B cell (primary cell): ENCODE measurements at regions not wholly inside any gene's neighbourhood (a gene's known extent, or its start where the extent isn't known, plus 50 kb on each side); places are given as distances from the start of the nearest gene placed in this dataset.

Source experiments
- ATAC-seq: fragments of 200-7000 bp; cut with Tn5 transposase; one replicate; pipeline ENCODE4 v1.10.0; 2021; ENCODE audit warnings: low read depth, mild to moderate bottlenecking, moderate number of reproducible peaks, moderate library complexity
- CTCF ChIA-PET: fragments of 350-600 bp; sonication (Branson Sonifier 250); formaldehyde crosslinking; loops from one replicate; lab custom pipeline; 2021; ENCODE audit warnings: antibody characterized with exemption, inconsistent platforms; lab: Charles Lee
- POLR2A ChIA-PET: fragments of 350-600 bp; sonication (Branson Sonifier 250); formaldehyde crosslinking; loops from one replicate; lab custom pipeline; 2021; ENCODE audit warnings: antibody characterized with exemption; lab: Charles Lee
- DNase-seq: peaks from one replicate; pipeline ENCODE4 v3.0.0; 2013
- H2AFZ ChIP-seq: 2 replicates; pipeline ENCODE4 v1.6.1; 2012; ENCODE audit warnings: mild to moderate bottlenecking, low read depth, low read length; ENCODE audit not compliant: insufficient read depth, poor library complexity, severe bottlenecking
- H3K27ac ChIP-seq, 2 donors: 1 replicate in 1 of 2; 2 replicates in 1 of 2; pipeline ENCODE4 v1.5.1; 2012 to 2013; ENCODE audit warnings: low read length in 2 of 2, mild to moderate bottlenecking in 2 of 2, moderate library complexity in 1 of 2
- H3K27me3 ChIP-seq, 4 experiments: fragments of 200-600 bp in 1 of 4; sonication (generic) in 1 of 4; replicated peaks in 1 of 4; 1 replicate in 2 of 4; 2 replicates in 2 of 4; pipeline versions ENCODE4 v1.6.1 to v1.7.0; 2013 to 2016; ENCODE audit warnings: low read length in 3 of 4, mild to moderate bottlenecking in 2 of 4, mixed read lengths in 1 of 4, moderate library complexity in 1 of 4; ENCODE audit not compliant: insufficient read depth in 4 of 4, control insufficient read depth in 3 of 4; ENCODE audit errors: control extremely low read depth in 1 of 4
- H3K36me3 ChIP-seq, 2 experiments: replicated peaks in 1 of 2; 1 replicate in 1 of 2; 2 replicates in 1 of 2; pipeline versions ENCODE4 v1.6.1 to v1.7.1; 2013; ENCODE audit warnings: low read length in 1 of 2; ENCODE audit not compliant: insufficient read depth in 2 of 2, control insufficient read depth in 1 of 2; ENCODE audit errors: control extremely low read depth in 1 of 2, extremely low read depth in 1 of 2
- H3K4me1 ChIP-seq, 2 donors: fragments of 200-600 bp in 1 of 2; sonication (generic) in 1 of 2; 1 replicate in 1 of 2; 2 replicates in 1 of 2; pipeline versions ENCODE4 v1.5.1 to v1.6.1; 2013 to 2017; ENCODE audit warnings: low read length in 2 of 2; ENCODE audit not compliant: control insufficient read depth in 2 of 2, insufficient read depth in 2 of 2
- H3K4me2 ChIP-seq: replicated peaks from 2 replicates; pipeline ENCODE3; 2012; ENCODE audit warnings: mild to moderate bottlenecking, low read depth, low read length; ENCODE audit not compliant: poor library complexity, severe bottlenecking
- H3K4me3 ChIP-seq, 5 experiments: fragments of 200-600 bp in 1 of 5; sonication (generic) in 1 of 5; 1 replicate in 3 of 5; 2 replicates in 2 of 5; pipeline versions ENCODE4 v1.5.1 to v1.7.0; 2011 to 2016; ENCODE audit warnings: low read length in 4 of 5, mild to moderate bottlenecking in 4 of 5, low read depth in 2 of 5, control low read depth in 1 of 5, moderate library complexity in 1 of 5; ENCODE audit not compliant: insufficient read depth in 1 of 5; ENCODE audit errors: control extremely low read depth in 1 of 5, extremely low read depth in 1 of 5
- H3K79me2 ChIP-seq: fragments of 200-600 bp; sonication (generic); one replicate; pipeline ENCODE4 v1.6.0; 2016; ENCODE audit warnings: low read length; ENCODE audit not compliant: control insufficient read depth, insufficient read depth
- H3K9ac ChIP-seq: fragments of 200-600 bp; sonication (generic); 2 replicates; pipeline ENCODE4 v1.6.1; 2017; ENCODE audit warnings: mild to moderate bottlenecking, low read length, moderate library complexity
- H3K9me3 ChIP-seq, 3 donors: one replicate each; pipeline versions ENCODE4 v1.6.1 to v1.7.1; 2013; ENCODE audit warnings: low read length in 2 of 3; ENCODE audit not compliant: control insufficient read depth in 2 of 3, insufficient read depth in 1 of 3; ENCODE audit errors: control extremely low read depth in 1 of 3
- H4K20me1 ChIP-seq: 2 replicates; pipeline ENCODE4 v1.6.0; 2012; ENCODE audit warnings: mild to moderate bottlenecking, low read length; ENCODE audit not compliant: insufficient read depth, control insufficient read depth, poor library complexity, severe bottlenecking
- H3K27ac Mint-ChIP-seq: one replicate; pipeline ENCODE4 v1.8.0; 2021; ENCODE audit warnings: mixed read lengths
- H3K27me3 Mint-ChIP-seq: one replicate; pipeline ENCODE4 v1.8.0; 2021; ENCODE audit warnings: mixed read lengths
- H3K4me1 Mint-ChIP-seq: one replicate; pipeline ENCODE4 v1.8.0; 2021; ENCODE audit warnings: mixed read lengths
- H3K4me3 Mint-ChIP-seq: one replicate; pipeline ENCODE4 v1.8.0; 2021; ENCODE audit warnings: mixed read lengths
- H3K9me3 Mint-ChIP-seq: one replicate; pipeline ENCODE4 v1.8.0; 2022; ENCODE audit warnings: mixed read lengths; ENCODE audit not compliant: insufficient read depth
- EZH2 ChIP-seq: IDR thresholded peaks from 2 replicates; pipeline ENCODE4 v1.6.1; 2012; ENCODE audit warnings: borderline replicate concordance, low read depth, mild to moderate bottlenecking, moderate library complexity, low read length; ENCODE audit not compliant: insufficient read depth, poor library complexity, severe bottlenecking
- WGBS: methylation state at CpG from one replicate; pipeline ENCODE4 v1.1.5; 2013; ENCODE audit warnings: missing lambda C conversion rate; ENCODE audit not compliant: insufficient coverage; 5-methylcytosine and 5-hydroxymethylcytosine counted together
- intact Hi-C: fragments of 100-400 bp; cut with micrococcal nuclease; formaldehyde crosslinking; loops from one replicate; pipeline ENCODE4 v1.10.0; 2022
- TF ChIP-seq, protein P1 (sequence below): fragments of 200-600 bp; IDR thresholded peaks from one replicate; pipeline ENCODE4 v1.8.0; 2022; ENCODE audit warnings: antibody characterized with exemption, mild to moderate bottlenecking

DNA sequence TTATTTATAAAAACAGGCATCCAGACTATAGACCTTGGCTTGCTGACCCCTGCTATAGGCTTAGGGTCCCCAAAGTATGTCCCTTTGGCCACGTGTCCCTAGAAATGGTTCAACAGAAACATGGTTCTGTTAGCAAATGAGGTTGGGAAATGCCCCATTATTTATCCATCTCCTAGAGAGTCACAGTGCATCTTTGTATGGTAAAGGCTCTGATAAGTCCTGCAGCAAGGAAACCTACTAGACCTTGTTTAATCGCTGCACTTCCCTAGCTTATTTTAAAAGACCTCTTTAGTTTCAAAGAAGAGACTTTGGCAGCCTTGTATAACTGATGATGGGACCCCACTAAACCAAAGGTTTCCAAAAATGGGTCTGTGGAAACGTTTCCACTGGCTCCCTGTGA is 471.5 kb downstream of the MED13L start:
- CTCF ChIA-PET: no interaction called here
- intact Hi-C loops: no loop called here

DNA sequence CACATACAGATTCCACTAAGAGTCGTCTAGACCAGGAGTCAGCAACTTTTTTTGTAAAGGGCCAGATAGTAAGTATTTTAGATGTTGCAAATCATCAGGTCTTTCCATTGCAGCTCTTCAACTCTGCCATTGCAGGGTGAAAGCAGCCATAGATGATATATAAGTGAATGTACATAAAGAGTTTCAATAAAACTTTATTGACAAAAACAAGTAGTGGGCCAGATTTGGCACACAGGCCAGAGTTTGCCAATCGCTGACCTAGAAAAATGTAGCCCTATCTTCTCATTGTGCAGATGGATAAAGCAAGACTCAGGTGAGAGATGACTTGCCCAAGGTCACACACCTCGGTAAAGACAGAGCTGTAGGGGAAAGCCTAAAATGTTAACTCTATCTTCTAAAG is 474.7 kb downstream of the MED13L start:
- Mint-ChIP-seq H3K9me3 (no peaks in the 10 kb centered on the region), H3K27me3 (peaks cover 6% of the 10 kb centered on the region), H3K4me3 (no peak overlapping the region), H3K27ac (no peak overlapping the region), H3K4me1 (no peaks in the 10 kb centered on the region)
- Histone ChIP-seq H3K27me3 (no peaks in the 10 kb centered on the region), H3K27ac (no peak overlapping the region), H3K4me3 (no peak overlapping the region), H3K36me3 (no peaks in the 10 kb centered on the region), H3K79me2 (no peaks in the 10 kb centered on the region), H3K4me1 (no peaks in the 10 kb centered on the region), H4K20me1 (no peaks in the 10 kb centered on the region), H2AFZ (no peak overlapping the region), H3K9me3 (no peaks in the 10 kb centered on the region), H3K4me2 (no peak overlapping the region), H3K9ac (no peak overlapping the region)
- DNase-seq (no peak), ATAC-seq (no peak)
- ChIA-PET CTCF (no interaction called here), POLR2A (no interaction called here)
- intact Hi-C loops: no loop called here
- WGBS: 100% methylated on average over 1 of the region's 3 CpGs
- TF ChIP-seq, protein P1, sequence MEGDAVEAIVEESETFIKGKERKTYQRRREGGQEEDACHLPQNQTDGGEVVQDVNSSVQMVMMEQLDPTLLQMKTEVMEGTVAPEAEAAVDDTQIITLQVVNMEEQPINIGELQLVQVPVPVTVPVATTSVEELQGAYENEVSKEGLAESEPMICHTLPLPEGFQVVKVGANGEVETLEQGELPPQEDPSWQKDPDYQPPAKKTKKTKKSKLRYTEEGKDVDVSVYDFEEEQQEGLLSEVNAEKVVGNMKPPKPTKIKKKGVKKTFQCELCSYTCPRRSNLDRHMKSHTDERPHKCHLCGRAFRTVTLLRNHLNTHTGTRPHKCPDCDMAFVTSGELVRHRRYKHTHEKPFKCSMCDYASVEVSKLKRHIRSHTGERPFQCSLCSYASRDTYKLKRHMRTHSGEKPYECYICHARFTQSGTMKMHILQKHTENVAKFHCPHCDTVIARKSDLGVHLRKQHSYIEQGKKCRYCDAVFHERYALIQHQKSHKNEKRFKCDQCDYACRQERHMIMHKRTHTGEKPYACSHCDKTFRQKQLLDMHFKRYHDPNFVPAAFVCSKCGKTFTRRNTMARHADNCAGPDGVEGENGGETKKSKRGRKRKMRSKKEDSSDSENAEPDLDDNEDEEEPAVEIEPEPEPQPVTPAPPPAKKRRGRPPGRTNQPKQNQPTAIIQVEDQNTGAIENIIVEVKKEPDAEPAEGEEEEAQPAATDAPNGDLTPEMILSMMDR: no peak
- TF ChIP-seq EZH2: no peak

More for the DNA sequence above, 471.5 kb downstream of the MED13L start:
- H4K20me1 ChIP-seq: no peaks in the 10 kb centered on the region
- no peak overlapping the region for H3K4me2 ChIP-seq
- no peak overlapping the region for H2AFZ ChIP-seq
- no peaks in the 10 kb centered on the region for H3K79me2 ChIP-seq
- H3K36me3 ChIP-seq: no peaks in the 10 kb centered on the region
- POLR2A ChIA-PET: no interaction called here
- no peaks in the 10 kb centered on the region for H3K4me1 ChIP-seq
- ATAC-seq (no peak), DNase-seq (no peak)
- no peak for TF ChIP-seq EZH2
- TF ChIP-seq, protein P1: no peak
- H3K4me1 Mint-ChIP-seq: no peaks in the 10 kb centered on the region
- no peak overlapping the region for H3K9ac ChIP-seq
- no peak overlapping the region for H3K27ac Mint-ChIP-seq
- H3K27me3 Mint-ChIP-seq: peaks cover 17% of the 10 kb centered on the region
- H3K9me3 Mint-ChIP-seq: no peaks in the 10 kb centered on the region
- WGBS: no CpG with 5 or more reads among the region's 3 CpGs
- no peak overlapping the region for H3K27ac ChIP-seq
- H3K4me3 Mint-ChIP-seq: no peak overlapping the region
- no peaks in the 10 kb centered on the region for H3K27me3 ChIP-seq
- H3K9me3 ChIP-seq: no peaks in the 10 kb centered on the region
- no peak overlapping the region for H3K4me3 ChIP-seq
